Peyer's patch (tissue), 4 donors: ENCODE measurements at regions not wholly inside any gene's neighbourhood (a gene's known extent, or its start where the extent isn't known, plus 50 kb on each side); places are given as distances from the start of the nearest gene placed in this dataset.

Experiments
- POLR2A ChIP-seq, 2 donors: fragments of 450-650 bp; IDR thresholded peaks; one replicate each; pipeline ENCODE4 v1.5.1; 2017; ENCODE audit warnings: antibody characterized with exemption in 2 of 2, mild to moderate bottlenecking in 2 of 2, moderate library complexity in 2 of 2
- TF ChIP-seq, protein P1 (sequence below), 6 experiments: fragments of 450-650 bp in 4 of 6; fragments of 200-600 bp in 2 of 6; sonication (generic) in 1 of 6; IDR thresholded peaks; one replicate each; pipeline ENCODE4 v1.5.1; 2017 to 2019; ENCODE audit warnings: antibody characterized with exemption in 6 of 6, mild to moderate bottlenecking in 3 of 6, moderate library complexity in 1 of 6

DNA sequence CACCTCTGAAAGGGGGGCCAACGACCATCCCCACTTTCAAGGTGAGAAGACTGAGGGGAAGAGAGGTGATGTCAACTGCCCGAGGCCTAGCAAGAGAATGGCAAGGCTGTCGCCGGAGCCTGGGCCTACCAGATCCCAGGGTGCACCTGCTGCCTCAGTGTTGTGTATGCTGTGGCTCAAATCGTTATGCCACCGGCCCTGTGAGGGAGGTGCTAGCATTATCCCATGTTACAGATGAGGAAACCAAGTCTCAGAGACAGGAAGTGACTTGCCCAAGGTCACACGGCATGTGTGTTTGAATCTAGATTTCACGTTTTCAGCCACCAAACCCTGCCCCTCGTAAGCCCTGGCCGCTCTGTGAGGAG lies 152.5 kb downstream of the CEBPB start:
- no peak for TF ChIP-seq POLR2A (IDR thresholded peaks at IDR 0.05)
- TF ChIP-seq, protein P1, sequence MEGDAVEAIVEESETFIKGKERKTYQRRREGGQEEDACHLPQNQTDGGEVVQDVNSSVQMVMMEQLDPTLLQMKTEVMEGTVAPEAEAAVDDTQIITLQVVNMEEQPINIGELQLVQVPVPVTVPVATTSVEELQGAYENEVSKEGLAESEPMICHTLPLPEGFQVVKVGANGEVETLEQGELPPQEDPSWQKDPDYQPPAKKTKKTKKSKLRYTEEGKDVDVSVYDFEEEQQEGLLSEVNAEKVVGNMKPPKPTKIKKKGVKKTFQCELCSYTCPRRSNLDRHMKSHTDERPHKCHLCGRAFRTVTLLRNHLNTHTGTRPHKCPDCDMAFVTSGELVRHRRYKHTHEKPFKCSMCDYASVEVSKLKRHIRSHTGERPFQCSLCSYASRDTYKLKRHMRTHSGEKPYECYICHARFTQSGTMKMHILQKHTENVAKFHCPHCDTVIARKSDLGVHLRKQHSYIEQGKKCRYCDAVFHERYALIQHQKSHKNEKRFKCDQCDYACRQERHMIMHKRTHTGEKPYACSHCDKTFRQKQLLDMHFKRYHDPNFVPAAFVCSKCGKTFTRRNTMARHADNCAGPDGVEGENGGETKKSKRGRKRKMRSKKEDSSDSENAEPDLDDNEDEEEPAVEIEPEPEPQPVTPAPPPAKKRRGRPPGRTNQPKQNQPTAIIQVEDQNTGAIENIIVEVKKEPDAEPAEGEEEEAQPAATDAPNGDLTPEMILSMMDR (IDR thresholded peaks at IDR 0.05) = no peak
